ENCODE measurements at regions not wholly inside any gene's neighbourhood (a gene's known extent, or its start where the extent isn't known, plus 50 kb on each side); places are given as distances from the start of the nearest gene placed in this dataset.

- no peak for DNase-seq (ENCODE audit: low read depth, low spot score)
Observed at GRCh38 chr4:20445933-20446723, 194.4 kb downstream of the SLIT2 start.

DNA sequence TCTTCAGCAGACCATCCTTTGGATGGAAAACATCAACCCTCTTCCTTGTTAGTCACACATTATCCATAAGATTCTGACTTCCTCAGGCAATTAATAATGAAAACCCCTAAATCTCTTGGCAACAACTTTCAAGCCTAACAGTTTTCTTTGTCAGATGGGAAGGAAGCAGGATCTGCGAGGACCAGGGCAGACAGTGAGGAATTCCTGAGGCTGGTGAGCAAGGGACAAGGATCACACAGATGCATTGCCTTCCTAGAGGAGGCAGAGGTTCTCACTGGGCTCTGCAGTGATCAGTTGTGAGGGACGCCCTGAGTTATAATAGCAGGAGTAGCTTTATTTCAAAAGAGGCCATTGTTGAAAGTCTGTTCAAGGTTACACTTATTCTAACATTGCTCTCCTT, 195.4 kb downstream of the SLIT2 start:
- DNase-seq (ENCODE audit: low read depth, low spot score): no peak

DNA sequence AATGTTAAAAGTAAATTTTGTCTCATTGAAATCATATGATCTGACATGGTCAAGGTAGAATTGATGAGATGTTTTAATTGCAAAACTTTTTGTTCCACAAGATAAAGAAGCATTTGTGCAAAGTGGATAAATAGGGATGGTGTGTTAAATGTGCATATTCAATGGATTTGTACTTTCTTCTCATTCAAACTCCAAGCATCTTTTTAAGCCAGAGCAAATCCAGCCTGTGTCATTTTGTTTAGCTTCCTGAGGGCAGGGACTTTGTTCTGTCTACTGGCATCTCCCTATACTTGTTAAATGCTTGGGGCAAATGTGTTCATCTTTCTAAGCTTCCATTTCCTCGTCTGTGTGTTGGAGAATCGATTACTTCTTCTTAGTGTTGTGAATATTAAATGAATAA, 200.3 kb downstream of the SLIT2 start:
- DNase-seq (ENCODE audit: low read depth, low spot score): no peak

DNA sequence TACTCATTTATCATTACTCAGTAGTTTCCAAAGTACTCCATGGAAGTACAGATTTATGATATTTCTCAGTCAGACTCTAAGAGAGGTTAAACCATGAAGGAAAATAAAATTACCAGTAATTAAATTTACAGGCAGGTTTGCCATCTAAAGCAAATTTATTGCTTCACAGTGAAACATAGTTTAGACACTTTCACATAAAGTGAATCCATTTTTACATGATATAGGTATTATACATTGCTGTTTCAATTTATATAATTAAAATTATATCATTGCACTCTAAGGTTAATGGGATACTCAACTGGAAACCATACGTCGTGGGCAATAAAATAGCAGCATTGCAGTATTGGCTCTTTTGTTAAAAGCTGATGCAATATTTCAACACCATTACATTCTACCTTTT, 202.8 kb downstream of the SLIT2 start:
- no peak for DNase-seq (ENCODE audit: low read depth, low spot score)

DNA sequence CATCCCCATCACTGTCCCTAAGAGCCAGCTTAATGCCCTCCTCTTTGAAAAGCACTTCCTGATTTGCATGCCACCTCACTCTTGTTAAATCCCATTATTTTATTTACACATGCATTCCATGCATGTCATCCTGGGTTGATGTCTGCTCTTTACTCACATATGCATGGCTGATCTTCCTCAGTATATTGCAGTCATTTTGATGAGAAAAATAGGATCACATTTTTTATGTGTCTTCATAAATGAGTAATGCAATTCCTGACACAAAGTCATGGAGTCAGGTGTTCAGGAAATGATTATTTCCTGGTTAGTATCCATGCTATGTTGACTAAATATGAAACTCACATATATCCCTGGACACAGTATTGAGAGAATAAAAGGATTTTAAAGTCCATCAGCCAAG, 204.7 kb downstream of the SLIT2 start:
- DNase-seq (ENCODE audit: low read depth, low spot score): no peak

GRCh38 chr4:20462426-20463175, 210.9 kb downstream of the SLIT2 start:
- no peak for DNase-seq (ENCODE audit: low read depth, low spot score)

DNA sequence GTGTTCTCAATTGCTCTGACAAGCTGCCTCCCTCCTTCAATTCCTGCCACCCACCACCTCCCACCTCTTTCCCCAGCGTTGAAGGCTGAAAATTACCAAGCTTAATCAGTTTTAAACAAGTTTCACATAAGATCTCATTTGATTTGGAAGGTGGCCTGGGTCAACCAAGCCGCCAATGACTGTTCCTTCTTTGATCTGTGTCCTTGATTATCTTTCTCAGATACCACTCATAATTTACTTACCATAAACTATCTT, 211.4 kb downstream of the SLIT2 start:
- no peak for DNase-seq (ENCODE audit: low read depth, low spot score)

DNA sequence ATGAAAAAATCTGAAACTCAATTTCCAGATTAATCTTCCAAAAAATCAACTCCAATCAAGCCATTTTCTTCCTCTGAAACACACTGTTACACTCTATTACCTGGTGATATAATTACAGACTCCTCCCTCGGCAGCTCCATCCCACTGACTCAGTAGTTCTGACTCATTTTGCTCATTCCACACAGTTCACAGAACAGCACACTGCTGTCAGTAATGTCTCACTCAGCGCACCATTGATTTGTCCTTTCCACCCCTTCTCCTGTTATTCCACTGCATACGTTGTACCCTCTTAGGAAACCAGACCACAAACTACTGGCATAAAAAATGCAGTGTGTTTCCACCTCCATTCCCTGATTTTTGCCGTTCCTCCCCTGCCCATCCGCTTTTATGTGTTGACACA, 212.7 kb downstream of the SLIT2 start:
- DNase-seq (ENCODE audit: low read depth, low spot score): no peak

DNA sequence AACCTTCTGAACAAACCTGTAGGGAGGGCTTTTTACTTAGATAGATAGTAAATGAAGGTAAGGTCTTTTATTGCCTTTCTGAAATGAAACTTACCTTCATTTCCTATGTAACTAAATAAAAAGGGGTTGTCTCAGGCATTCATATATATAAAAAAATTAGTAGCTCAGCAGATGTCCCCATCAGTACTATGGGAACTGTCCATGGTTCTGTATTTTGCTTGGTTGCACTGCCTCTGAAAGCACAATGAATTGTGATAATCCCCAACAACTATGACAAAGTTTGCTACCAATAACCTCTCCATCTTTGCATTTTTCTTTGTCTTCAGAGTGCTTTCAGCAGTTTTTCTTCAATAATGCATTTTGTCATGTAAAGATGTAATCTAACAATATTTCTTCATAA, 222.4 kb downstream of the SLIT2 start:
- DNase-seq (ENCODE audit: low read depth, low spot score): no peak

DNA sequence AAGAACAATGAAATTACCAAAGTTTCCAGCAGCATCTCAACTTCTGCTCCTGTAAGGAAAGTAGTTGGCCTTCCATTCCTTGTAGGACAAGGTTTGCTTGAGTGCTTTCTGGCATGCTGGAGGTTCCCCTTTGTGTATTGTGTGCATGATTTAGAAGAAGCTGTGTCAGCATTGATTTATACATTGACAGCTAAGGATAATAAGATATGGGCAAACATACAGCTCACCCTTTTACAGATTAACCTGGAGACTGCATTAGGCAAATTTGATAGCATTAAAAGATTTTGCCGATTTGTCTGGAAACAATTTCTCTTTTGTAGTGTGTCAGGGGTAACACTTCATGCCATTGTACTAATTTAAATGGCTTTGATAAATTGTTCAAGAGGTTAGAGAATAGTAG, 221.8 kb upstream of the PACRGL start:
- no peak for DNase-seq (ENCODE audit: low read depth, low spot score)

GRCh38 chr4:20480165-20480947, 219.9 kb upstream of the PACRGL start:
- no peak for DNase-seq (ENCODE audit: low read depth, low spot score)

GRCh38 chr4:20483416-20483815, 216.8 kb upstream of the PACRGL start:
- no peak for DNase-seq (ENCODE audit: low read depth, low spot score)

DNA sequence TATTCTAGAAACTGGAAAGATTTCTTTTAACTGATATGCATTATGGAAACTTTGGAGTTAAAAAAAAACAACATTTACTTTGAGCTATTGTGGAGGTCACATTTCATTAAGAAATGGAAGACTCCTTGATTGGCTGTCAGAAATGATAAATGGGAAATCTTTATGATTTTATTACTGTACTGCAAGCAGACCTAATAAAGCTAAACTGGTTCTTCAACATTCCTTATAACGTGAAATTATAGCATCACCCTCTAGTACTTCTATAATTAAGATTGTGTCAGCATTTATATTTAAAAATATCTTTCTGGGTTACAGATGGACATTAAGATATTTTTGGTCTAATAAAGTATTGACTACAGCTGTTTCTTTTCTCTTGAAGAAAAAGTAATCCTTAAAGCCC, 213.8 kb upstream of the PACRGL start:
- DNase-seq (ENCODE audit: low read depth, low spot score): no peak

DNA sequence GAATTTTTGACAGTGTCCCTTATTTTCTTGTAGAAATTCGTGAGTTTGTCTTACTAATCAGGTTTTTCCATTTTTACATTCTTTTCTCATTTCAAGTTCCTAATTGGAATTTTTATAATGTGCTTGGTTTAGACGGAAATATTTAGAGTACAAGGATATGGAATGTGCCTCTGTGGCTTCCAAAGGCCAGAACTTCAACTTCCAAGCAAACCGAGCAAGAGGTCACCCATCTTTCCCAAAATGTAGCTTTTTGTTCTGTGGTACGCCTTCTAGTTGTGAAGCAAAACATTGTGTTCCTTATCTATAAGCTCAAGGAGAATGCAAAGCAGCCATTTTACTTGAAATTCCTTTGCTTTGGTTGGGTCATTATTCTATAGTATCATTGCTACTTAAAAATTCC, 212.8 kb upstream of the PACRGL start:
- no peak for DNase-seq (ENCODE audit: low read depth, low spot score)

DNA sequence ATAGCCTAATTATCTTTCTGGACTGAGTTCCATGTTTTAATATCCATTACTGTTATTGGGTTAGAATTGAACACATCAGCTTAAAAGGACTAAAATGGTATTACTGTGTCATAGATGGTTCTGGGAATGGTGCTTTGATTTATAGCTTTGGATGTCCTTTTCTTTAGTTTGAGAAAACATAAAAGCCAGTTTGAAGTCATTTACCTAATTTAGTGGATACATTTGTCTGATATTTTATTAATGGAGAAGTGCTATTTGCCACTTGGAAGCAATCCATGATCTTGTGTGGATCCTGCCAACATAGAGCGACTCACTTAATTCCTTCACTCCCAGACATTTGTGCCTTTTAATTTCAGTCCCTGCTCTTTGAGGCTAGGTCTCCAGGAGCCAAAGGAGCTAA, 212.4 kb upstream of the PACRGL start:
- no peak for DNase-seq (ENCODE audit: low read depth, low spot score)

DNA sequence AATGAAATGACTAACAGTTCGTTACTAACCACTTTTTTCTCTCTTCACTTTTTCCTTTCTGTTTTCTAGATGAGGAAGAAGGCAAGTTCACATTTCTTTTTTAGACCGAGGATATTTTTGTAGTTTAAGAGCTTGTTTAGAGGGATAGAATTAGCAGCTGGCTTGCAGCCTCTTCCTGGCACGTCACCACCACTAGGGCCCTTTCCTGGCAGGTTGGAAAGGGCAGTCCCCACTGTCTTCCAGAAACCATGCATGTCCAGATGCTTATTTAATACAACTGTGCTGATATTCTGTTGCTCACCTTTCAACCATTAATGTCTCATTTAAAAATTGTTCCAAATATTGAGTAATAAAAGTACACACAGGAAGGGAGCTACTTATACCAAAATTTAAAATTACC, 209.5 kb upstream of the PACRGL start:
- no peak for DNase-seq (ENCODE audit: low read depth, low spot score)

- DNase-seq (ENCODE audit: low read depth, low spot score): no peak
Observed at GRCh38 chr4:20493761-20494353, 206.4 kb upstream of the PACRGL start.

DNA sequence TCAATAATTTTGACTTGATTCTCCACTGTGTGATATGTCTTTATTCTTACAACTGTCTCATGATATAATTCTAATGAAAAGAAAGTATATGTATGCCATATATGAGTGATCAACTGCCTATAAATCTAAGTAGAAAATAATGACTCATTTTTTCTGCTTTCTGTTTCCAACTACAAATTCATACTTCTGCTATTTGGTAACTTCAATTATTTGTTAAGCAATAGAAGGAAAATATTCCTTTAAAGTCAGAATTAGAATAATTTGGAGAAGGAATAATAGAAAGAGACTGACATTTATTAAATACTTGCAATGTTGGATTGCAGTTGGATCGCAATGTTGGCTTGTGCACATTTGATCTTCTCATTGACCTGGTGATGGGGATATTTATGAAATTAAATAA, 204.2 kb upstream of the PACRGL start:
- DNase-seq (ENCODE audit: low read depth, low spot score): no peak

- no peak for DNase-seq (ENCODE audit: low read depth, low spot score)
Observed at GRCh38 chr4:20504146-20504545, 196.1 kb upstream of the PACRGL start.

- DNase-seq (ENCODE audit: low read depth, low spot score): no peak
Observed at GRCh38 chr4:20505927-20506326, 194.3 kb upstream of the PACRGL start.

DNA sequence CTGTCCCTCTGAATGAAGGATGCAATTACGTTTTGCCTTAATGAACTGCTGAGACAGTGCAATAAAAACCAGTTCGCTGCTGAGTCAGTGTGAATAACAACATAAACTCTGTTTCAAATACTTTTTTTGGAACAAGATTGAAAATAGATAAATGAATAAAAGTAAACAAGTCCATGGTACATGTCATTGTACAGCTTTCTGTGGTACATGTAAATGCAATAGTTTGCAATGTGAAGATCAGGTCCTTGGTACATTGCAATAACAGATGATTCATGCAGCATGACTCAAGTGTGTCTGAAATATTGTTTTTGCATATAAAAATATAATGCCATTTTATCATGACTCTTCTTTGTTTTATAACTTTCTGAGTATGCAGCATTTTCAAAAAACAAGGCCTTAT, 193.4 kb upstream of the PACRGL start:
- DNase-seq (ENCODE audit: low read depth, low spot score): peak; percentile 27

DNA sequence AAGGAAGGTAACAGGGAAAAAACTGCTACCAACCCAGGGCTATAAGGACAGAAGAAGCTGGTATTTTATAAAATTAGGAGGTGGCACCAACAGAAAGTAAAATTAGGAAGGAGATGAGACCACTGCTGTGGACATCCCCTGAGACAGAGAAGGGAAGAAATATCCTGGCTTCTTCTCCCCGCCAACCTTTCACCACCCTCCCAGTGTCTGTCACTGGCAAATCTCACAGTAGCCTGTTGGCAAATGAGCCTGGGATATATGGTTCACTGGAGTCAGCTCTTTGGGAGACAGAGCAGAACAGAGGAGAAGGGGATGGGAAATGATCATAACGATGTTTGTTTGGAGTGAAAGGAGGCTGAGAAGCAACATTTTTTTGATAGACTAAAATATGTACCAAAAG, 190.9 kb upstream of the PACRGL start:
- DNase-seq (ENCODE audit: low read depth, low spot score): no peak

Data from pulmonary artery endothelial cell (primary cell).